ENCODE measurements at regions not wholly inside any gene's neighbourhood (a gene's known extent, or its start where the extent isn't known, plus 50 kb on each side); places are given as distances from the start of the nearest gene placed in this dataset.

- Histone ChIP-seq H4K20me1 (ENCODE audit: insufficient read depth) (no peaks in the 10 kb centered on the region), H3K27ac (no peak overlapping the region), H3K4me3 (no peak overlapping the region), H3K4me2 (ENCODE audit: unreplicated experiment) (no peak overlapping the region), H3F3A (ENCODE audit: insufficient read depth) (no peaks in the 10 kb centered on the region), H3K9me2 (ENCODE audit: insufficient read depth) (no peaks in the 10 kb centered on the region), H3K4me1 (ENCODE audit: insufficient read depth) (no peaks in the 10 kb centered on the region), H3K27me3 (replicated peaks; ENCODE audit: insufficient read depth) (peaks cover 13% of the 10 kb centered on the region), H3K36me3 (ENCODE audit: low read depth) (no peaks in the 10 kb centered on the region), H3K9me3 (ENCODE audit: low read depth) (no peaks in the 10 kb centered on the region), H2AFZ (no peak overlapping the region), H3K79me2 (ENCODE audit: insufficient read depth) (no peaks in the 10 kb centered on the region), H3K9ac (no peak overlapping the region)
- DNase-seq, result no peak
- TF ChIP-seq EZH2phosphoT487 (IDR thresholded peaks at IDR 0.05; ENCODE audit: insufficient read depth, low read depth), result no peak
- TF ChIP-seq EZH2 (IDR thresholded peaks at IDR 0.05; ENCODE audit: insufficient read depth, poor library complexity, severe bottlenecking), result no peak
- WGBS, 2 experiments (ENCODE audit: low coverage in 1 of 2, low lambda C conversion rate in 2 of 2, missing lambda C conversion rate in 2 of 2), result 44 to 47% methylated on average over 11 of the region's 11 CpGs
- in situ Hi-C loops (cut with MboI), result no loop called here
Observed at GRCh38 chr14:24692382-24693352, 58.7 kb upstream of the GZMB start.

- Histone ChIP-seq H3K4me2 (ENCODE audit: unreplicated experiment) (no peak overlapping the region), H3K9me3 (ENCODE audit: low read depth) (no peaks in the 10 kb centered on the region), H4K20me1 (ENCODE audit: insufficient read depth) (no peaks in the 10 kb centered on the region), H3K4me3 (no peak overlapping the region), H3K27me3 (replicated peaks; ENCODE audit: insufficient read depth) (peaks cover 13% of the 10 kb centered on the region), H3K9ac (no peak overlapping the region), H3K36me3 (ENCODE audit: low read depth) (no peaks in the 10 kb centered on the region), H3K79me2 (ENCODE audit: insufficient read depth) (no peaks in the 10 kb centered on the region), H3K4me1 (ENCODE audit: insufficient read depth) (no peaks in the 10 kb centered on the region), H2AFZ (no peak overlapping the region), H3F3A (ENCODE audit: insufficient read depth) (no peaks in the 10 kb centered on the region), H3K9me2 (ENCODE audit: insufficient read depth) (no peaks in the 10 kb centered on the region), H3K27ac (no peak overlapping the region)
- no peak for DNase-seq
- no peak for TF ChIP-seq EZH2 (IDR thresholded peaks at IDR 0.05; ENCODE audit: insufficient read depth, poor library complexity, severe bottlenecking)
- no peak for TF ChIP-seq EZH2phosphoT487 (IDR thresholded peaks at IDR 0.05; ENCODE audit: insufficient read depth, low read depth)
- in situ Hi-C loops (cut with MboI), result no loop called here
- 1 to 4% methylated on average over 4 of the region's 4 CpGs for WGBS, 2 experiments (ENCODE audit: low coverage in 1 of 2, low lambda C conversion rate in 2 of 2, missing lambda C conversion rate in 2 of 2)
Observed at GRCh38 chr14:24690492-24690891, 56.5 kb upstream of the GZMB start.

GRCh38 chr14:24688030-24688658, 54.2 kb upstream of the GZMB start:
- TF ChIP-seq EZH2phosphoT487 (IDR thresholded peaks at IDR 0.05; ENCODE audit: insufficient read depth, low read depth) (no peak), EZH2 (IDR thresholded peaks at IDR 0.05; ENCODE audit: insufficient read depth, poor library complexity, severe bottlenecking) (no peak)
- DNase-seq, result no peak
- H3K4me1 ChIP-seq (ENCODE audit: insufficient read depth), result no peaks in the 10 kb centered on the region
- 33 to 36% methylated on average over 6 of the region's 6 CpGs for WGBS, 2 experiments (ENCODE audit: low coverage in 1 of 2, low lambda C conversion rate in 2 of 2, missing lambda C conversion rate in 2 of 2)
- no peaks in the 10 kb centered on the region for H3K79me2 ChIP-seq (ENCODE audit: insufficient read depth)
- no peak overlapping the region for H3K4me3 ChIP-seq
- peaks cover 7% of the 10 kb centered on the region for H3K27me3 ChIP-seq (replicated peaks; ENCODE audit: insufficient read depth)
- no peak overlapping the region for H3K27ac ChIP-seq
- no peak overlapping the region for H3K4me2 ChIP-seq (ENCODE audit: unreplicated experiment)
- no peaks in the 10 kb centered on the region for H4K20me1 ChIP-seq (ENCODE audit: insufficient read depth)
- no peak overlapping the region for H2AFZ ChIP-seq
- no peaks in the 10 kb centered on the region for H3K9me3 ChIP-seq (ENCODE audit: low read depth)
- no peaks in the 10 kb centered on the region for H3K36me3 ChIP-seq (ENCODE audit: low read depth)
- H3K9me2 ChIP-seq (ENCODE audit: insufficient read depth), result no peaks in the 10 kb centered on the region
- H3F3A ChIP-seq (ENCODE audit: insufficient read depth), result no peaks in the 10 kb centered on the region
- H3K9ac ChIP-seq, result no peak overlapping the region
- in situ Hi-C loops (cut with MboI), result no loop called here

All from GM23248 (cell line).